ENCODE measurements at regions not wholly inside any gene's neighbourhood (a gene's known extent, or its start where the extent isn't known, plus 50 kb on each side); places are given as distances from the start of the nearest gene placed in this dataset.
"Not testable (repeated sequence)": the region's sequence is repeated elsewhere in the genome, so short reads cannot be mapped to it uniquely, and the experiment has no call there.

GRCh38 chr9:32004431-32005076 is 379.9 kb upstream of the ACO1 start:
- DNase-seq (ENCODE audit: low read depth): no peak

- DNase-seq (ENCODE audit: low read depth): no peak
These were observed 374.1 kb upstream of the ACO1 start for GRCh38 chr9:32010322-32010721.

- no peak for DNase-seq (ENCODE audit: low read depth)
These were observed 373.4 kb upstream of the ACO1 start for GRCh38 chr9:32011049-32011448.

DNA sequence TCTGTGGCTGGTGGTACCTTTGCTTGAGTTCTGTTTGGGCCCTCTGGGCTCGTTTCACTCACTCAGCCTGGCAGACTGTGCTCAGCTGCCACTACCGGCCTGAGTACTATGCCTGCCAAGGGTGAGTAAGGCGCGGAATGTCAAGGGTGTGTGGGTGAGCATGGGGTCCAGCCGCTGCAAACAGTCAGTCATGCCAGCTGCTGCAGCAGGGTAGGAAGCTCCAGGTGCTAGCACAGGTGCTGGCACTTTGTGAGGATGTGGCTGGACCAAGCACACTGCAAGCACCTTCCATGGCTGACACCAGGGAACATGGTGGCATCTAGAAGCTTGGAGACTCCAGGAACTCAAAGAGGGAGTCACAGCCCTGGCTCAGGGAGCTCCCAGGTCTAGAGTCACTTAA is 368.6 kb upstream of the ACO1 start:
- DNase-seq (ENCODE audit: low read depth): no peak

DNA sequence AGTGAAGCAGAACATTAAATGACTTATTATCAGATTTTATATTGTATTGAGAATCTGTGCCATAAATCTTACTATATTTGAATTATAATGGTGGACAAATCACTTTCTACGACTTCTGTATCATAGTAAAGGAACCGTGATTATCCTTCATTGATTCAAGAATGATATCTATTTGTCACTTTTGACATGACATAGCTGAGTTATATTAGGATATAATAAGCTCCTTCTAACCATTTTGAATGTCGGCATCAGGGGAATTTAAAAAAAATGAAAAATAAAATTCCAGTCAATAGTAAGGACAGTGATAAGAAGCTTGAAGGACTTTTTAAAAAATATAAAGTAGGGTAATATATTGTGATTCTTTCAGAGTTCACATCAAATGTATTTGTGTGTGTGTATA is 338.9 kb upstream of the ACO1 start:
- DNase-seq (ENCODE audit: low read depth): no peak

DNA sequence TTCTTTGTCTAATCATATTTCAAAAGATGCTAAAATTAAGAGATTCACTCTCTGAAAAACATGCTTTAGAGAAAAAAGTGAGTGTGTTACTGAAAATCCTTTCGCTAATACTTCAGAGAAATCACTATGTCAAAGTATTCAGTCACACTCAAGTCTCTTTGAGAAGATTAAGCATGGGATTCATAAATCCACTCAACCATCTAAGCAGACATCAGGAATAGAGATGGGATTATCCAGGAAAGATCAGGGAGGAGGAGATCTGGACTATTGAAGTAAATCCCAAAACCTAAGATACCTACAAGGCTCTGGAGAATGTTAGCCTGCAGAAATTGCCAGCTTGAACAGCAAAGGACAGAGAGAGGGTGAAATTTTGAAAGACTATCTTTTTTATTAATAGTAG is 317.2 kb upstream of the ACO1 start:
- DNase-seq (ENCODE audit: low read depth): no peak

DNA sequence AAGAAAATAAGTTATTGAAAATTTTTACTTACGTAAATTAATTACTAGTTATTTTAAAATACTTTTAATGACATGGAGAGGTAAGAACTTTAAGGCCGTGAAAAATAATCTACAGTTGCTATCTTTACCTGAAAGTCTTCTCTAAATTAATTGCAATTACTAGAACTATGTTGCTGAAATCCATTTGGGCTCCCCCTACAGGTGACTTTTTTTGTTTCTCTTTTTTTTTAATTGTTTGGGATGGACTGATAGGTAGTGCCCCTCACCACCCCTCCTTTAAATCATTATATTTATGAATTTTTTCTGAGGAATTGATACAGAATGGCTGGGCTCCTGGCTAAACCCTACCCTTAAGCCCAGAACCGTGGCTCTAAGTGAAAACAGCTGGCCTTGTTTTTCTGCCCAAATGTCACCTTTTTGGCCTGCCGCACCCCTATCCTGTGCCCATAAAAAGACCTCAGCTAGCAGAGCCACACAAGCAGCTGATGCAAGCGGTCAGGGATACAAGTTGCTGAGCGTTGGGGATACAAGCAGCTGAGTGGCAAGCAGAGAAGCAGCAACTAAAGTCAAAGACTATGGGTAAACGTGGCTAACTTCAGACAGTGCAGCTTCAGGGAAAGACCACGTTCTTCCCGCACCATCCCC is 315.2 kb upstream of the ACO1 start:
- DNase-seq (ENCODE audit: low read depth): no peak

GRCh38 chr9:32069969-32070368 is 314.5 kb upstream of the ACO1 start:
- DNase-seq (ENCODE audit: low read depth): no peak

GRCh38 chr9:32072570-32072969 is 311.9 kb upstream of the ACO1 start:
- DNase-seq (ENCODE audit: low read depth): no peak

DNA sequence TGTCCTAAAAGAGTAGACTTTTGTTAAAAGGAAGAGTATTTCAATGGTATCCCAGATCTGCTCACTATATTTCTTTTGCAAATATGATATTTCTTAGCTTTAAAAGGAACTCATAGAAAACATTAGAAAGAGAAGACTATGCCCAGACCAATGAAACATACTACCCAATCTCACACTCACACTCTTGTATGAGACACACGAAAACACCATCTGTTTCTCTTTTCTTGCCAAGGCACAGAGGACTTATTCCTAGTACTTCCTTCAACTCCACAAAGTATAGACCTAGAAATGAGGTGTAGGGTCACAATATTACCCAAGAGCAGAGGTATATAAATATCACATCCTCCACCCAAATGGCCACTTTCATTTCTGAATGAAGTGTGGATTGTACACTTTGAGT is 292.4 kb upstream of the ACO1 start:
- no peak for DNase-seq (ENCODE audit: low read depth)

GRCh38 chr9:32117291-32117690 is 267.2 kb upstream of the ACO1 start:
- no peak for DNase-seq (ENCODE audit: low read depth)

DNA sequence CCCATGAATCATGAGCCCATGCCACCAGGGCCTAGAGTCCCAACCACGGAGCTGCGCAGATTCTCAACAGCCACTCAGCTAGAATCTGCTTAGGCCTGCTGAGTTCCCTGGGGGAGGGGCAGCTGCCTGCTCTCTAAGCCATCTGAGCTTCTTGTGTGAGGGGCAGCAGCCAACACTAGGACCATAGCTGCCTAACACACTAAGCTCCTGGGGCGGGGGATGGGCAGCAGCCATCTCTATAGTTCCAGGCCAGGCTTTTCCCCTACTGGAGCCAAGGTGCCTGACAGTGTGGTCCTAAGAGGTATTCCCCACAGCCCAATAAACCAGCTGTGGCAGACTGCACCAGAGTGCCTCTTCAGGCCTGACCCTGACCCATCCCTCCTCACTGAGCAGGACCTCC is 255.9 kb upstream of the ACO1 start:
- no peak for DNase-seq (ENCODE audit: low read depth)

DNA sequence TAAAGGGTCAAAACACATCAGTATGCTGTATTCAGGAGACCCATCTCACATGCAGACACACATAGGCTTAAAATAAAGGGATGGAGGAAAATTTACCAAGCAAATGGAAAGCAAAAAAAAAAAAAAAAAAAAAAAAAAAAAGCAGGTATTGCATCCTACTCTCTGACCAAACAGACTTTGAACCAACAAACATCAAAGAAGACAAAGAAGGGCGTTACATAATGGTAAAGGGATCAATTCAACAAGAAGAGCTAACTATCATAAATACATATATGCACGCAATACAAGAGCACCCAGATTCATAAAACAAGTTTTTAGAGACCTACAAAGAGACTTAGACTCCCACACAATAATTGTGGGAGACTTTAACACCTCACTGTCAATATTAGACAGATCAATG is 253.7 kb upstream of the ACO1 start:
- DNase-seq (ENCODE audit: low read depth): not testable (repeated sequence)

GRCh38 chr9:32136700-32137339 is 247.6 kb upstream of the ACO1 start:
- DNase-seq (ENCODE audit: low read depth): no peak

DNA sequence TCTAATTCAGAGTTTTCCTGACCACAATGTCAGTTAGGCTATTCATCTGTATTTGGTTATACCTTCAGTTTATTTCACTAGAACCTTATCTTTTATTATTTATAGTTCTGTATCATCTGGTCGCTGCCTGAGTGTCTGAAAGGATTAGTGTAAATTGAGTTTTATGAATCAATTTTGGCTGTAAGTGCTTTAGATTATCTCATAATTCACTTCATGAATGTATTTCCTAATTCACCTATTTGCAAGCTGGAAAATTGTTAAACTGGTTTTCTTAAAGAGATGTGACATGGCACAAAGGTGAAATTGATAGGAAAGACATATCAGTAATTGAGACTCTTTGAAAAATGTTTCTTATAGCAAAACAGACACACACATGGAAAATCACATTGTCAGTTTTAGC is 242.4 kb upstream of the ACO1 start:
- DNase-seq (ENCODE audit: low read depth): no peak

DNA sequence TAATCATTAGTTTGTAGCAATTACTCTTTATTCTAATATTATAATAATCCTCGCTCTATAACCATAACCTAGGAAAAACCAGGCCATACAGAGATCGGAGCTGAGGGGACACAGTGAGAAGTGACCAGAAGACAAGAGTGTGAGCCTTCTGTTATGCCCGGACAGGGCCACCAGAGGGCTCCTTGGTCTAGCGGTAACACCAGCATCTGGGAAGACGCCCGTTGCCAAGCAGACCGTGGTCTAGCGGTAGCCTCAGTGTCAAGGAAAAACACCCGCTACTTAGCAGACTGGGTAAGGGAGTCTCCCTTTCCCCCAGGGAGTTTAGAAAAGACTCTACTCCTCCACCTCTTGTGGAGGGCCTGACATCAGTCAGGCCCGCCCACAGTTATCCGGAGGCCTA is 235.9 kb upstream of the ACO1 start:
- not testable (repeated sequence) for DNase-seq (ENCODE audit: low read depth)

DNA sequence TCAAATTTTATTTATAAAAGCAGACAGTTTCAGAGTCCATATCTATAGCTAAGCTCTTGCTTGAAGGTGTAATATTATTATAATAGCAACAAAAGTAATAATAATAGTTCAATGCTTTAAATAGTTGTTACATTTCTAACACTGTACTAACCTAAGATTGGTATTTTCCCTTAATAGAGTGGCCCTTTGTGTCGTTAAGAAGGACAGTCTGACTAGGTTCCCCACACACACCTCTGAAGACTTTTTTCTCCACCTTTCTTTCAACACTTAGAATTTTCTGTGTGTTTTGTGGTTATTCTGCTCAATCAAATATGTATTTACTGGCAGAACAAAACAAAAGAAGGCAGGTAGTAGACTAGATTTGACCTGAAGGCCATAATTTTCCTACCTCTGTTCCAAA is 223.2 kb upstream of the ACO1 start:
- no peak for DNase-seq (ENCODE audit: low read depth)

- no peak for DNase-seq (ENCODE audit: low read depth)
These were observed 222.7 kb upstream of the ACO1 start for GRCh38 chr9:32161720-32162119.

DNA sequence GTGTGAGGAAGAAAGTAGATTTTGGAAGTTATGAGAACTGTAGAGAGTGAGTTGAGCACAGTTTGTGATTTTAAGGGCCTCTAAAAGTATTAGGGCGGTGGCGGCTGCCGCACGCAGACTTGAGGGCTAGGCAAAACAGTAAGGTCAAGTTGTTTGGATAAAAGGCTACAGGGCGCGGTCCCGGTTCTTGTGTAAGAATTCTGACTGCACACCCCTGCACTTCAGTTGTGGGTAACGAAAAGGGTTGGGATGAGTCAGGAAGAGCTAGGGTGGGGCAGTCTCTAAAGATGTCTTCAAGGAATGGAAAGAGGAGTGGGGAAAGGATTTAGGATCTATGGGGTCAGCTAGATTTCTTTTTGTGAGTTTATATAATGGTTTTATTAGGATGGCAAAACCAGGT is 218.1 kb upstream of the ACO1 start:
- DNase-seq (ENCODE audit: low read depth): not testable (repeated sequence)

- no peak for DNase-seq (ENCODE audit: low read depth)
These were observed 213.1 kb upstream of the ACO1 start for GRCh38 chr9:32171339-32171738.

- no peak for DNase-seq (ENCODE audit: low read depth)
These were observed 212.2 kb upstream of the ACO1 start for GRCh38 chr9:32172256-32172655.

DNA sequence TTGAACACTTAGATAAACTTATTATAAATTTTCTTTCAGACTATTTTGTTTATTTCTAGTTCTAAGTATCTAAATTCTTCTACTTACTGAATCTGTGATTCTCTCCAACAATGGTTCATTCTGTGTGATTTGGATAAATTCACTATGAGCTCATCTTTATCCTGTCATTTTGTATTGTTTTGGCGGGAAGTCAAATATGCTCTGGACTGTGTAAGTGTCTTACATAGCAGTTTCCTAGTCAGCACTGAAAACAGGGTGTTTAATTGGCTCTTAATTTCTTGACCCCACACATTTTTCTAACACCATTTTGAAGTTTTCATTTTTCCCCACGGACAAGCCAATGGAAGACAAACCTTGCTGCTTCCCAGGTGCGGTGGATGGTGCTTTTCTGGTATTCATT is 207.0 kb upstream of the ACO1 start:
- no peak for DNase-seq (ENCODE audit: low read depth)

DNA sequence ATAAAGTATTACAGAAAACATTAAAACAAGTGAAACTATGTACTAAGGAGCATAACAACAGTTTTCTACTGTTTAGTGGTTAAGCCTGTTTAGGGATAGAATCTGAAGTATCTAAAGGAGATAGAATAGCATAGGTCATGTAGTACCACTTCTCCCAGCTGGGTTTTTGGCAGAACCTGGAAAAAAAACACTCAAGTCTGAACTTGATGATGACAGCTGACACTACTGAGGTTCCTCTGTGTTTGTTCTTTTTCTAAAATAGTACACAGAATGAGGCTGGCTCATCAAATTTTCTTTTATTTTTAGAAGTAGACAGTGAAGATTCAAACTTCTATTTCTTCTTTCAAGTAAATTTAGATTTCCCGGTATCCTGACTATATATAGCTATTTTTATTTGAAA is 203.8 kb upstream of the ACO1 start:
- no peak for DNase-seq (ENCODE audit: low read depth)

- no peak for DNase-seq (ENCODE audit: low read depth)
These were observed 184.2 kb upstream of the ACO1 start for GRCh38 chr9:32200241-32200640.
